ENCODE measurements at regions not wholly inside any gene's neighbourhood (a gene's known extent, or its start where the extent isn't known, plus 50 kb on each side); places are given as distances from the start of the nearest gene placed in this dataset.

DNA sequence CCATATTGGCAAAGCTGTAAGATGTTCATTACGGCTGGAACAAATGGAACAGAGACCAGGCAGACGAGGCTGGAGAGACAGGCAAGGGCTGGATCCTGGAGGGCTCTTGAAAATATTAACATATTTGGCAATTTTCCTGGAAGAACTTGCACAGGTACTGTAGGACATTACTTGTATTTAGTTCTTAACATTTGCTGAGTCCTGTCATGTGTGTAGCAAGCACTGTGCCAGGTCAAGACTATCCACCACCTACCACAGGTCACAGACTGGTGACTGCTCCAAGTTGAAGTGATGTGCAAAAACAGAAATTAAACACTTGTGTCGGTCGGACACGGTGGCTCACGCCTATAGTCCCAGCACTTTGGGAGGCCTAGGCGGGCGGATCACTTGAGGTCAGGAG, 58.7 kb upstream of the TNRC6B start (continued):
- TF ChIP-seq, protein P1, sequence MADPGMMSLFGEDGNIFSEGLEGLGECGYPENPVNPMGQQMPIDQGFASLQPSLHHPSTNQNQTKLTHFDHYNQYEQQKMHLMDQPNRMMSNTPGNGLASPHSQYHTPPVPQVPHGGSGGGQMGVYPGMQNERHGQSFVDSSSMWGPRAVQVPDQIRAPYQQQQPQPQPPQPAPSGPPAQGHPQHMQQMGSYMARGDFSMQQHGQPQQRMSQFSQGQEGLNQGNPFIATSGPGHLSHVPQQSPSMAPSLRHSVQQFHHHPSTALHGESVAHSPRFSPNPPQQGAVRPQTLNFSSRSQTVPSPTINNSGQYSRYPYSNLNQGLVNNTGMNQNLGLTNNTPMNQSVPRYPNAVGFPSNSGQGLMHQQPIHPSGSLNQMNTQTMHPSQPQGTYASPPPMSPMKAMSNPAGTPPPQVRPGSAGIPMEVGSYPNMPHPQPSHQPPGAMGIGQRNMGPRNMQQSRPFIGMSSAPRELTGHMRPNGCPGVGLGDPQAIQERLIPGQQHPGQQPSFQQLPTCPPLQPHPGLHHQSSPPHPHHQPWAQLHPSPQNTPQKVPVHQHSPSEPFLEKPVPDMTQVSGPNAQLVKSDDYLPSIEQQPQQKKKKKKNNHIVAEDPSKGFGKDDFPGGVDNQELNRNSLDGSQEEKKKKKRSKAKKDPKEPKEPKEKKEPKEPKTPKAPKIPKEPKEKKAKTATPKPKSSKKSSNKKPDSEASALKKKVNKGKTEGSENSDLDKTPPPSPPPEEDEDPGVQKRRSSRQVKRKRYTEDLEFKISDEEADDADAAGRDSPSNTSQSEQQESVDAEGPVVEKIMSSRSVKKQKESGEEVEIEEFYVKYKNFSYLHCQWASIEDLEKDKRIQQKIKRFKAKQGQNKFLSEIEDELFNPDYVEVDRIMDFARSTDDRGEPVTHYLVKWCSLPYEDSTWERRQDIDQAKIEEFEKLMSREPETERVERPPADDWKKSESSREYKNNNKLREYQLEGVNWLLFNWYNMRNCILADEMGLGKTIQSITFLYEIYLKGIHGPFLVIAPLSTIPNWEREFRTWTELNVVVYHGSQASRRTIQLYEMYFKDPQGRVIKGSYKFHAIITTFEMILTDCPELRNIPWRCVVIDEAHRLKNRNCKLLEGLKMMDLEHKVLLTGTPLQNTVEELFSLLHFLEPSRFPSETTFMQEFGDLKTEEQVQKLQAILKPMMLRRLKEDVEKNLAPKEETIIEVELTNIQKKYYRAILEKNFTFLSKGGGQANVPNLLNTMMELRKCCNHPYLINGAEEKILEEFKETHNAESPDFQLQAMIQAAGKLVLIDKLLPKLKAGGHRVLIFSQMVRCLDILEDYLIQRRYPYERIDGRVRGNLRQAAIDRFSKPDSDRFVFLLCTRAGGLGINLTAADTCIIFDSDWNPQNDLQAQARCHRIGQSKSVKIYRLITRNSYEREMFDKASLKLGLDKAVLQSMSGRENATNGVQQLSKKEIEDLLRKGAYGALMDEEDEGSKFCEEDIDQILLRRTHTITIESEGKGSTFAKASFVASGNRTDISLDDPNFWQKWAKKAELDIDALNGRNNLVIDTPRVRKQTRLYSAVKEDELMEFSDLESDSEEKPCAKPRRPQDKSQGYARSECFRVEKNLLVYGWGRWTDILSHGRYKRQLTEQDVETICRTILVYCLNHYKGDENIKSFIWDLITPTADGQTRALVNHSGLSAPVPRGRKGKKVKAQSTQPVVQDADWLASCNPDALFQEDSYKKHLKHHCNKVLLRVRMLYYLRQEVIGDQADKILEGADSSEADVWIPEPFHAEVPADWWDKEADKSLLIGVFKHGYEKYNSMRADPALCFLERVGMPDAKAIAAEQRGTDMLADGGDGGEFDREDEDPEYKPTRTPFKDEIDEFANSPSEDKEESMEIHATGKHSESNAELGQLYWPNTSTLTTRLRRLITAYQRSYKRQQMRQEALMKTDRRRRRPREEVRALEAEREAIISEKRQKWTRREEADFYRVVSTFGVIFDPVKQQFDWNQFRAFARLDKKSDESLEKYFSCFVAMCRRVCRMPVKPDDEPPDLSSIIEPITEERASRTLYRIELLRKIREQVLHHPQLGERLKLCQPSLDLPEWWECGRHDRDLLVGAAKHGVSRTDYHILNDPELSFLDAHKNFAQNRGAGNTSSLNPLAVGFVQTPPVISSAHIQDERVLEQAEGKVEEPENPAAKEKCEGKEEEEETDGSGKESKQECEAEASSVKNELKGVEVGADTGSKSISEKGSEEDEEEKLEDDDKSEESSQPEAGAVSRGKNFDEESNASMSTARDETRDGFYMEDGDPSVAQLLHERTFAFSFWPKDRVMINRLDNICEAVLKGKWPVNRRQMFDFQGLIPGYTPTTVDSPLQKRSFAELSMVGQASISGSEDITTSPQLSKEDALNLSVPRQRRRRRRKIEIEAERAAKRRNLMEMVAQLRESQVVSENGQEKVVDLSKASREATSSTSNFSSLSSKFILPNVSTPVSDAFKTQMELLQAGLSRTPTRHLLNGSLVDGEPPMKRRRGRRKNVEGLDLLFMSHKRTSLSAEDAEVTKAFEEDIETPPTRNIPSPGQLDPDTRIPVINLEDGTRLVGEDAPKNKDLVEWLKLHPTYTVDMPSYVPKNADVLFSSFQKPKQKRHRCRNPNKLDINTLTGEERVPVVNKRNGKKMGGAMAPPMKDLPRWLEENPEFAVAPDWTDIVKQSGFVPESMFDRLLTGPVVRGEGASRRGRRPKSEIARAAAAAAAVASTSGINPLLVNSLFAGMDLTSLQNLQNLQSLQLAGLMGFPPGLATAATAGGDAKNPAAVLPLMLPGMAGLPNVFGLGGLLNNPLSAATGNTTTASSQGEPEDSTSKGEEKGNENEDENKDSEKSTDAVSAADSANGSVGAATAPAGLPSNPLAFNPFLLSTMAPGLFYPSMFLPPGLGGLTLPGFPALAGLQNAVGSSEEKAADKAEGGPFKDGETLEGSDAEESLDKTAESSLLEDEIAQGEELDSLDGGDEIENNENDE (IDR thresholded peaks at IDR 0.05; ENCODE audit: insufficient replicate concordance, low read length): no peak
- no peak for TF ChIP-seq PHF8 (conservative IDR thresholded peaks at IDR 0.05; ENCODE audit: low read depth, low read length)
- TF ChIP-seq EZH2 (IDR thresholded peaks at IDR 0.05; ENCODE audit: low read depth, low read length, severe bottlenecking): no peak
- TF ChIP-seq POU5F1 (IDR thresholded peaks at IDR 0.05; ENCODE audit: low read depth, low read length): no peak
- TF ChIP-seq SRF (IDR thresholded peaks at IDR 0.05; ENCODE audit: low read depth, low read length): no peak
